ENCODE measurements at regions not wholly inside any gene's neighbourhood (a gene's known extent, or its start where the extent isn't known, plus 50 kb on each side); places are given as distances from the start of the nearest gene placed in this dataset.

DNA sequence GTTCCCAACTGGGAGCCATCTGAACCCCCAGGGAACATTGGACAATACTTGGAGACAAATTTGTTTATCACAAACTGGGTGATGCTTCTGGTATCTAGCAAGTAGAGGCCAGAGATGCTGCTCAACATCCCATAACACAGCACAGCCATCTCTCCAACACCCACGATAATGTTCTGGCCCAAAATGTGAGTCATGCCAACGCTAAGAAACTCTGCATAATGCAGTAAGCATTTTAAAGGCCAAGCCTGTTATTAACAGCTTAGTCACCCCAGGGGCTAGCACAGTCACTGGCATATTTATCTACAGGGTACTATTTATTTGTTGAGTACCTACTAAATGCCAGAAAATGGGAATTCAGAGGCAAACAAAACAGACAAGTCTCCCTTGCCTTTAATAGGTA is 873.1 kb upstream of the TMEM132C start:
- no peak for TF ChIP-seq EZH2phosphoT487 (IDR thresholded peaks at IDR 0.05; ENCODE audit: insufficient read depth, low read depth)
- no peak for TF ChIP-seq EZH2 (IDR thresholded peaks at IDR 0.05; ENCODE audit: insufficient read depth, poor library complexity, severe bottlenecking)

Measured in GM23248 (cell line).